Peyer's patch (tissue), 4 donors: ENCODE measurements at regions not wholly inside any gene's neighbourhood (a gene's known extent, or its start where the extent isn't known, plus 50 kb on each side); places are given as distances from the start of the nearest gene placed in this dataset.

Source experiments
- DNase-seq, 3 donors: peaks; one replicate each; pipeline ENCODE4 v3.0.0-alpha.2; 2017 to 2019
- H3K27ac ChIP-seq, 4 donors: fragments of 200-600 bp; sonication (generic); one replicate each; pipeline ENCODE4 v1.5.1; 2016 to 2019
- H3K27me3 ChIP-seq, 2 donors: fragments of 200-600 bp; sonication (generic); one replicate each; pipeline ENCODE4 v1.5.1; 2019
- H3K36me3 ChIP-seq, 3 donors: fragments of 200-600 bp; sonication (generic); one replicate each; pipeline ENCODE4 v1.5.1; 2016 to 2019
- H3K4me1 ChIP-seq, 4 donors: fragments of 200-600 bp; sonication (generic); one replicate each; pipeline ENCODE4 v1.5.1; 2016 to 2019
- H3K4me3 ChIP-seq, 4 donors: fragments of 200-600 bp; sonication (generic); 1 replicate in 3 of 4; 2 replicates in 1 of 4; pipeline ENCODE4 v1.5.1; 2016 to 2019; ENCODE audit warnings: mild to moderate bottlenecking in 1 of 4
- H3K9me3 ChIP-seq, 4 donors: fragments of 200-600 bp; sonication (generic); one replicate each; pipeline ENCODE4 v1.5.1; 2016 to 2019; ENCODE audit warnings: mild to moderate bottlenecking in 1 of 4
- CTCF ChIP-seq, 6 experiments: fragments of 450-650 bp in 4 of 6; fragments of 200-600 bp in 2 of 6; sonication (generic) in 1 of 6; IDR thresholded peaks; one replicate each; pipeline ENCODE4 v1.5.1; 2017 to 2019; ENCODE audit warnings: antibody characterized with exemption in 6 of 6, mild to moderate bottlenecking in 3 of 6, moderate library complexity in 1 of 6
- POLR2A ChIP-seq, 2 donors: fragments of 450-650 bp; IDR thresholded peaks; one replicate each; pipeline ENCODE4 v1.5.1; 2017; ENCODE audit warnings: antibody characterized with exemption in 2 of 2, mild to moderate bottlenecking in 2 of 2, moderate library complexity in 2 of 2

DNA sequence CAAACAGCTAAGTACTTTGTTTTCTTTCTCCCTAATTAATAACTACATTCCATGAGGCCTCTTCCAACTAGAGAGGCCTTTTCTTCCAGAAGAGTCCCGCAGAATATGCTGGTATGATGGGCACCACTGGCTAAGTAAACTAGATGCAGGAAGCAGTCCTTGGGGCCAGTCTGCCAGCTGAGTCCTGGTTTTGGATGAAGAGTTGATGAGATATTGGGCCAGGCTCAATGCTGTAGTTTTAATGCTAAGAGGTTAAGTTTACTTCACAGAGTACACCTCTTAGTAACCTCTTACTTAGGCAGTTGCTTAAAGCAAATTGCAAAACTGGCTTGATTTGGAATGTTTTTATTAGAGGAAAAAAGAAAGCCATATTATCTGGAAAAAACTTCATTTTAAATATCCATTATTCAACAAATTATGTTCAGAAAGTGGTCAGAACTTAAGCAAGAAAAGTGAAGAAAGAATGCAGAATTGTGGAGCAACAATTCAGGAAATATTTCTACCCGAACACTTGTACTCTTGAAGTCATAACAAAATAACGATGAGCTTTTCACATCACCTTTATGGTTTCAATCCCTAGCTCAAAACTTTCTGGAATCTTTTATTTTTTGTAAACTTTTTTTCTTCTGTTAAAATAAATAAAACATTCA, 178.4 kb upstream of the CDIN1 start:
- DNase-seq, result no peak
- H3K27me3 ChIP-seq, result no peaks in the 10 kb centered on the region
- no peaks in the 10 kb centered on the region for H3K9me3 ChIP-seq
- H3K27ac ChIP-seq, result no peak overlapping the region
- TF ChIP-seq POLR2A (IDR thresholded peaks at IDR 0.05) (no peak), CTCF (IDR thresholded peaks at IDR 0.05) (no peak)
- no peak overlapping the region for H3K4me3 ChIP-seq
- no peaks in the 10 kb centered on the region for H3K4me1 ChIP-seq
- no peaks in the 10 kb centered on the region for H3K36me3 ChIP-seq

- H3K36me3 ChIP-seq, result no peaks in the 10 kb centered on the region
- H3K9me3 ChIP-seq, result no peaks in the 10 kb centered on the region
- H3K27me3 ChIP-seq, result no peaks in the 10 kb centered on the region
- DNase-seq, result no peak
- no peak overlapping the region for H3K4me3 ChIP-seq
- TF ChIP-seq CTCF (IDR thresholded peaks at IDR 0.05), result no peak
- no peak for TF ChIP-seq POLR2A (IDR thresholded peaks at IDR 0.05)
- H3K4me1 ChIP-seq, result no peaks in the 10 kb centered on the region
- no peak overlapping the region for H3K27ac ChIP-seq
Observed at GRCh38 chr15:36401586-36401966, 177.8 kb upstream of the CDIN1 start.

DNA sequence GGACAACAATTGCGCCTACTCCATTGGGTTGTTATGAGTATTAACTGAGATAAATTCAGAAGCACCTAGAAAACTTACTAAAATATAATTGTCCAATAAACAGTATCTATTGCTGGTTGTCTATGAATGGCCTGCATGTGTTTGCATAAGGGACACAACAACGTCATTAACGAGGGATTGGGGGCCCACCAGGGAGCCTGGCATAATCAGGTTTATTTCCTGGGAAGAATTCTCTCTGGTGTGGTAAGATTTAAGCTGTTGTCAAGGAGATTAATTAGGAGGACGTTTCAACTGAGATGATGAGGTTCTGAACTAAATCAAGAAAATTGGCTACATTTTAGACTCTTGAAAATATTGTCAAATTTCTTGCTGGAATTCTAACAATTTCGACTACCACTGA, 176.1 kb upstream of the CDIN1 start:
- no peak overlapping the region for H3K27ac ChIP-seq
- no peaks in the 10 kb centered on the region for H3K9me3 ChIP-seq
- no peak for TF ChIP-seq POLR2A (IDR thresholded peaks at IDR 0.05)
- no peak for TF ChIP-seq CTCF (IDR thresholded peaks at IDR 0.05)
- no peak for DNase-seq
- no peaks in the 10 kb centered on the region for H3K4me1 ChIP-seq
- no peaks in the 10 kb centered on the region for H3K27me3 ChIP-seq
- H3K4me3 ChIP-seq, result no peak overlapping the region
- no peaks in the 10 kb centered on the region for H3K36me3 ChIP-seq

DNA sequence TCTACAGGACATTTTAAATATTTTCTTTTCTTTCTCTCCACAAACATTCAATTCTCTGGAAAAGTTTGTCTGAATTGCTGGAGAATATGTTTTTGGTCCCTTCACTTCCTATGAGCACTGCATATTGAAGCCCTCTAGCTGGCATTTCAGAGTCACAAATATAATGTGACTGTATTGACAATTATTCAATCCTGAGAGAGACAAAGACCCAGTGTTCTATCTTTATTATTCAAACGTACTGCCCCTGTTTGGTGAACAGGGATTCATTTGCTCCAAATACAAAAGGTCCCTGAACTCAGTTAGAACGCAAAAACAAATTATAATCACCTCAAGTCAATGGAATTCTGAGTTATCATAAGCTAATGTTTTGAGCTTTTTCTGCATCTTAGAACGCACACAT, 173.1 kb upstream of the CDIN1 start:
- no peak for DNase-seq
- Histone ChIP-seq H3K27me3 (no peaks in the 10 kb centered on the region), H3K27ac (no peak overlapping the region), H3K9me3 (no peaks in the 10 kb centered on the region), H3K4me1 (no peaks in the 10 kb centered on the region), H3K36me3 (no peaks in the 10 kb centered on the region), H3K4me3 (no peak overlapping the region)
- TF ChIP-seq POLR2A (IDR thresholded peaks at IDR 0.05) (no peak), CTCF (IDR thresholded peaks at IDR 0.05) (no peak)

GRCh38 chr15:36406911-36407310, 172.5 kb upstream of the CDIN1 start:
- H3K4me3 ChIP-seq, result no peak overlapping the region
- no peaks in the 10 kb centered on the region for H3K9me3 ChIP-seq
- no peaks in the 10 kb centered on the region for H3K27me3 ChIP-seq
- DNase-seq, result no peak
- no peak for TF ChIP-seq POLR2A (IDR thresholded peaks at IDR 0.05)
- no peak for TF ChIP-seq CTCF (IDR thresholded peaks at IDR 0.05)
- no peaks in the 10 kb centered on the region for H3K4me1 ChIP-seq
- H3K27ac ChIP-seq, result no peak overlapping the region
- H3K36me3 ChIP-seq, result no peaks in the 10 kb centered on the region

DNA sequence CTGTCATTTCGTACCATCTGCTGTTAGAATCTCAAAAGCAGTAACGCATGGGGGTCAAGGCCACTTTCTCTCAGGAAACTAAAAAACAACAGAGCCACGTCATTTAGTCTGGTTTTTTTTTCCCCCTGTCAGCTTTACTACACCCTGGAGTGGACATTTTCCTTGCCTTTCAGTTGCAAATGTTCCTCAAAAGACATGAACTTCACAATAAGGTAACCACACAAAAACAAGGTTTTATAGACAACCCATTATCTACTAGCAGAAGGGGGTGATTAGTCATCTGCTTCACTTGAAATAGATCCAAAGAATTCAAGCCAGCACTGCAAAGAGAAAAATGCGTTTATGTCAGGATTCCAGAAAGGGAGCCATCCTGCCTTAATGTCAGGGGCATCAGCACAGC, 171.8 kb upstream of the CDIN1 start:
- no peak overlapping the region for H3K4me3 ChIP-seq
- no peak overlapping the region for H3K27ac ChIP-seq
- H3K4me1 ChIP-seq, result no peaks in the 10 kb centered on the region
- no peaks in the 10 kb centered on the region for H3K9me3 ChIP-seq
- H3K27me3 ChIP-seq, result no peaks in the 10 kb centered on the region
- no peak for DNase-seq
- TF ChIP-seq POLR2A (IDR thresholded peaks at IDR 0.05) (no peak), CTCF (IDR thresholded peaks at IDR 0.05) (no peak)
- H3K36me3 ChIP-seq, result no peaks in the 10 kb centered on the region
